ENCODE measurements at regions not wholly inside any gene's neighbourhood (a gene's known extent, or its start where the extent isn't known, plus 50 kb on each side); places are given as distances from the start of the nearest gene placed in this dataset.

DNA sequence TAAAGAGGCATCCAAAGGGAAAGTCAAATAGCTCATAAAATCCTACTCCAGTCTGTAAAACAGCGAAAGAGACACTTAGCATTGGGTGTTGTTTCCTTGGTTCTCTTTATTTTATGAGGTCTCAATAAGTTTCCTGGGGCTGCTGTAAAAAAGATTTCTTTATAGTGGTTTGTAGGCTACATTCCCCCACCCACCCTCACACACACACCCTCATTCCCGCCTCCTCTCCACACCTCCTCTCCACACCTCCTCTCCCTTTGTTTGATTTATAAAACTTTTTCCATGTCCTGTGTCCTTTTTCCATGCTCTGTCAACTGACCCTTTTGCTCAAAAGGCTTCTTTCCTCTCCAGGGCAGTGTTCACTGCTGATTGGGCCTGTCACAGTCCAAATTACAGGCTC, 178.9 kb upstream of the SOX9 start:
- H3K9me3 ChIP-seq (replicated peaks; ENCODE audit: control insufficient read depth, insufficient read depth, low read length): peaks cover 4% of the 10 kb centered on the region
- dilution Hi-C loops (cut with MboI; ENCODE audit: extremely low pct_ligation_motif_present, low sequenced_read_pairs): no loop called here
- no peak for TF ChIP-seq FOS (IDR thresholded peaks at IDR 0.05; ENCODE audit: borderline replicate concordance, insufficient read depth, low read length)
- TF ChIP-seq, protein P1, sequence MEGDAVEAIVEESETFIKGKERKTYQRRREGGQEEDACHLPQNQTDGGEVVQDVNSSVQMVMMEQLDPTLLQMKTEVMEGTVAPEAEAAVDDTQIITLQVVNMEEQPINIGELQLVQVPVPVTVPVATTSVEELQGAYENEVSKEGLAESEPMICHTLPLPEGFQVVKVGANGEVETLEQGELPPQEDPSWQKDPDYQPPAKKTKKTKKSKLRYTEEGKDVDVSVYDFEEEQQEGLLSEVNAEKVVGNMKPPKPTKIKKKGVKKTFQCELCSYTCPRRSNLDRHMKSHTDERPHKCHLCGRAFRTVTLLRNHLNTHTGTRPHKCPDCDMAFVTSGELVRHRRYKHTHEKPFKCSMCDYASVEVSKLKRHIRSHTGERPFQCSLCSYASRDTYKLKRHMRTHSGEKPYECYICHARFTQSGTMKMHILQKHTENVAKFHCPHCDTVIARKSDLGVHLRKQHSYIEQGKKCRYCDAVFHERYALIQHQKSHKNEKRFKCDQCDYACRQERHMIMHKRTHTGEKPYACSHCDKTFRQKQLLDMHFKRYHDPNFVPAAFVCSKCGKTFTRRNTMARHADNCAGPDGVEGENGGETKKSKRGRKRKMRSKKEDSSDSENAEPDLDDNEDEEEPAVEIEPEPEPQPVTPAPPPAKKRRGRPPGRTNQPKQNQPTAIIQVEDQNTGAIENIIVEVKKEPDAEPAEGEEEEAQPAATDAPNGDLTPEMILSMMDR (IDR thresholded peaks at IDR 0.05; ENCODE audit: extremely low read depth in 1 of 2, insufficient read depth in 1 of 2, low read depth in 1 of 2, low read length in 2 of 2): no peak
- TF ChIP-seq MYC (IDR thresholded peaks at IDR 0.05; ENCODE audit: low read depth, low read length): no peak
- TF ChIP-seq GATA2 (IDR thresholded peaks at IDR 0.05; ENCODE audit: insufficient read depth, insufficient read length, low read depth, low read length): no peak
- TF ChIP-seq EZH2 (IDR thresholded peaks at IDR 0.05; ENCODE audit: borderline replicate concordance, low read depth, low read length, severe bottlenecking): no peak
- TF ChIP-seq JUN (IDR thresholded peaks at IDR 0.05; ENCODE audit: borderline replicate concordance, insufficient read depth, insufficient read length, low read depth): no peak
- no peak for TF ChIP-seq POLR2AphosphoS5 (IDR thresholded peaks at IDR 0.05; ENCODE audit: insufficient read depth, low read depth, low read length)
- TF ChIP-seq POLR2A (IDR thresholded peaks at IDR 0.05; ENCODE audit: low read depth, low read length): no peak
- TF ChIP-seq, protein P2, sequence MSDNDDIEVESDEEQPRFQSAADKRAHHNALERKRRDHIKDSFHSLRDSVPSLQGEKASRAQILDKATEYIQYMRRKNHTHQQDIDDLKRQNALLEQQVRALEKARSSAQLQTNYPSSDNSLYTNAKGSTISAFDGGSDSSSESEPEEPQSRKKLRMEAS (IDR thresholded peaks at IDR 0.05; ENCODE audit: insufficient read depth, insufficient read length): no peak
- intact Hi-C loops (cut with micrococcal nuclease): no loop called here
- no peaks in the 10 kb centered on the region for H3K4me1 ChIP-seq (ENCODE audit: control insufficient read depth, extremely low read depth, insufficient read depth, low read length)
- no peaks in the 10 kb centered on the region for H3K27me3 ChIP-seq (ENCODE audit: control insufficient read depth in 2 of 2, insufficient read depth in 2 of 2, low read length in 2 of 2)
- H3K27ac ChIP-seq (ENCODE audit: insufficient read depth, low read depth, low read length): no peak overlapping the region
- H3K9ac ChIP-seq (replicated peaks; ENCODE audit: extremely low read depth, insufficient read depth, low read length): no peak overlapping the region
- H3K4me3 ChIP-seq (replicated peaks in 1 of 3; ENCODE audit: insufficient read depth in 1 of 3, low read depth in 1 of 3, low read length in 3 of 3): no peak overlapping the region
- no peaks in the 10 kb centered on the region for H3K36me3 ChIP-seq (ENCODE audit: control insufficient read depth in 2 of 2, extremely low read depth in 1 of 2, insufficient read depth in 2 of 2, low read length in 2 of 2)
- H3K79me2 ChIP-seq (ENCODE audit: control insufficient read depth, insufficient read depth, low read length): no peaks in the 10 kb centered on the region
- DNase-seq (ENCODE audit: low read depth, low spot score) (no peak), FAIRE-seq (no peak)
- no peak overlapping the region for H3K4me2 ChIP-seq (ENCODE audit: insufficient read depth, low read length)
- no peaks in the 10 kb centered on the region for H3K9me1 ChIP-seq (replicated peaks; ENCODE audit: control insufficient read depth, extremely low read depth, insufficient read depth, low read length)
- ChIA-PET POLR2A (no interaction called here), CTCF (no interaction called here)
- BruUV-seq (replicated peaks): no TSS peak
- no peak overlapping the region for H2AFZ ChIP-seq (ENCODE audit: low read depth, low read length)
- no peaks in the 10 kb centered on the region for H4K20me1 ChIP-seq (replicated peaks; ENCODE audit: control insufficient read depth, extremely low read depth, insufficient read depth, low read length)

All from endothelial cell of umbilical vein (primary cell).